Stimulated activated naive CD8-positive, alpha-beta T cell treated with anti-CD3 and anti-CD28 coated beads, Interleukin-15, Interleukin-2, amounts not matched to agents 100 ng/mL and 50 ng/mL, for 24 hours (primary cell): ENCODE measurements at regions not wholly inside any gene's neighbourhood (a gene's known extent, or its start where the extent isn't known, plus 50 kb on each side); places are given as distances from the start of the nearest gene placed in this dataset.
"Not testable (repeated sequence)": the region's sequence is repeated elsewhere in the genome, so short reads cannot be mapped to it uniquely, and the experiment has no call there.

Source experiments
- H3K27ac Mint-ChIP-seq: one replicate; pipeline ENCODE4 v1.8.0; 2021; ENCODE audit warnings: mild to moderate bottlenecking, mixed read lengths
- H3K27me3 Mint-ChIP-seq: one replicate; pipeline ENCODE4 v1.8.0; 2021; ENCODE audit warnings: mixed read lengths
- H3K36me3 Mint-ChIP-seq: one replicate; pipeline ENCODE4 v1.8.0; 2021; ENCODE audit warnings: low read depth, mixed read lengths
- H3K4me1 Mint-ChIP-seq: one replicate; pipeline ENCODE4 v1.8.0; 2021; ENCODE audit warnings: low read depth, mixed read lengths
- H3K4me3 Mint-ChIP-seq: one replicate; pipeline ENCODE4 v1.8.0; 2021; ENCODE audit warnings: mild to moderate bottlenecking, mixed read lengths
- H3K9me3 Mint-ChIP-seq: one replicate; pipeline ENCODE4 v1.8.0; 2021; ENCODE audit warnings: mixed read lengths

GRCh38 chr6:134814076-134814695, 135.7 kb downstream of the ALDH8A1 start:
- Mint-ChIP-seq H3K36me3 (no peaks in the 10 kb centered on the region), H3K9me3 (no peaks in the 10 kb centered on the region), H3K27ac (no peak overlapping the region), H3K27me3 (no peaks in the 10 kb centered on the region), H3K4me3 (no peak overlapping the region), H3K4me1 (no peaks in the 10 kb centered on the region)

- H3K27ac Mint-ChIP-seq: no peak overlapping the region
- no peaks in the 10 kb centered on the region for H3K4me1 Mint-ChIP-seq
- H3K36me3 Mint-ChIP-seq: no peaks in the 10 kb centered on the region
- no peaks in the 10 kb centered on the region for H3K9me3 Mint-ChIP-seq
- no peak overlapping the region for H3K4me3 Mint-ChIP-seq
- H3K27me3 Mint-ChIP-seq: no peaks in the 10 kb centered on the region
Measured at GRCh38 chr6:134813146-134813545, 136.8 kb downstream of the ALDH8A1 start.

DNA sequence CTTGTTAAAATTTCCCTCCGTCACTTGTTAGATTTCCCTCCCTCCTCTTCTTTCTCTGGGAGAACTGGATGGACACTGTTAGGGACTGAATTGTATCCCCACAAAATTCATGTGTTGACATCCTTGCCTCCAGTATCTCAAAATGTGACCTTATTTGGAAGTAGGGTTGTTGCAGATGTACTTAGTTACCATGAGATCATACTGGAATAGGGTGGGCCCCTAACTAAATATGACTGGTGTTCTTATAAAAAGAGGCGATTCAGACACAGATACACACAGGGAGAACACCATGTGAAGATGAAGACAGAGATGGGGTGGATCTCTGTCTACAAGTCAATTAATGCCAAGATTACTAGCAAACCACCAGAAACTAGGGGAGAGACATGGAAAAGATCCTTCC, 139.5 kb downstream of the ALDH8A1 start:
- Mint-ChIP-seq H3K9me3 (no peaks in the 10 kb centered on the region), H3K4me1 (no peaks in the 10 kb centered on the region), H3K27ac (no peak overlapping the region), H3K36me3 (no peaks in the 10 kb centered on the region), H3K4me3 (no peak overlapping the region), H3K27me3 (no peaks in the 10 kb centered on the region)

DNA sequence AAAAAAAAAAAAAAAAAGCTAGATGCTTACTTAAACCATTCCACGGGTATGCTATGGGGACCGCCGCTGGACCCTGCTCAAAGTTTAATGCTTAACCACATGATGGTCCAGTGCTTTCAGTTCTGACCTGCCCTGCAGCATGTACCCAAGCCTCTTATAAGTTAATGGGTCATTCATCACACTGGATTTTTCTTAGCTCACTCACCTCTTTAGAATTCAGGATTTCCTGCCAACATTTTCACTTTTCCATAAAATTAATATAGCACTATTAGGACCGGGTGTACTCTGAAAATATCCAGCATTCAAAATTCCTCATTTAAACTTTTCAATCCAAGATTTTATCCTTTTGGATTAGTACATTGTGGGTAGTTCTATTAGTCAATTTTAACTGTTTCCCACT, 140.8 kb downstream of the ALDH8A1 start:
- H3K27ac Mint-ChIP-seq: no peak overlapping the region
- H3K36me3 Mint-ChIP-seq: no peaks in the 10 kb centered on the region
- H3K4me1 Mint-ChIP-seq: no peaks in the 10 kb centered on the region
- H3K9me3 Mint-ChIP-seq: no peaks in the 10 kb centered on the region
- H3K27me3 Mint-ChIP-seq: no peaks in the 10 kb centered on the region
- H3K4me3 Mint-ChIP-seq: no peak overlapping the region

GRCh38 chr6:134806180-134806798, 143.6 kb downstream of the ALDH8A1 start:
- Mint-ChIP-seq H3K36me3 (no peaks in the 10 kb centered on the region), H3K9me3 (no peaks in the 10 kb centered on the region), H3K27me3 (no peaks in the 10 kb centered on the region), H3K27ac (no peak overlapping the region), H3K4me3 (no peak overlapping the region), H3K4me1 (no peaks in the 10 kb centered on the region)

DNA sequence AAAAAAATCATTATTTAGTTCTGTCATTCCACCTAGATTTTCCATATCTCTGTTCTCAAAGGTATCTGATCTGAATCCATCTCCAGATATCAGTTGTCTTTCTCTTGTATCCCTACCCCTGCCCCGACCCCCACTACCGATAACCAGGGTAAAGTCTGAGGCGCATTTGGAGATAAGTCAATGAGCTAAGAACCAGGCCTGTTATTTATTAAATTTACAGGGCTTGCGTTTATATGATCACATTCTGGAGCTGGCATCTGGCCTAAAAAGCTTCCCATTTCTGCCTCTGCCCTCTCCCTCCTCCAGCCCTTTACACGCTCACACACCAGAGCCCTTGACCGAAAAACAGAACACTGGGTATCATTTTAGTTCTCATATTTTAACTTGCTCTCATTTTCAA, 144.7 kb downstream of the ALDH8A1 start:
- Mint-ChIP-seq H3K27me3 (no peaks in the 10 kb centered on the region), H3K4me3 (no peak overlapping the region), H3K9me3 (no peaks in the 10 kb centered on the region), H3K36me3 (no peaks in the 10 kb centered on the region), H3K4me1 (no peaks in the 10 kb centered on the region), H3K27ac (no peak overlapping the region)

GRCh38 chr6:134804311-134804710, 145.6 kb downstream of the ALDH8A1 start:
- H3K27me3 Mint-ChIP-seq: not testable (repeated sequence)

DNA sequence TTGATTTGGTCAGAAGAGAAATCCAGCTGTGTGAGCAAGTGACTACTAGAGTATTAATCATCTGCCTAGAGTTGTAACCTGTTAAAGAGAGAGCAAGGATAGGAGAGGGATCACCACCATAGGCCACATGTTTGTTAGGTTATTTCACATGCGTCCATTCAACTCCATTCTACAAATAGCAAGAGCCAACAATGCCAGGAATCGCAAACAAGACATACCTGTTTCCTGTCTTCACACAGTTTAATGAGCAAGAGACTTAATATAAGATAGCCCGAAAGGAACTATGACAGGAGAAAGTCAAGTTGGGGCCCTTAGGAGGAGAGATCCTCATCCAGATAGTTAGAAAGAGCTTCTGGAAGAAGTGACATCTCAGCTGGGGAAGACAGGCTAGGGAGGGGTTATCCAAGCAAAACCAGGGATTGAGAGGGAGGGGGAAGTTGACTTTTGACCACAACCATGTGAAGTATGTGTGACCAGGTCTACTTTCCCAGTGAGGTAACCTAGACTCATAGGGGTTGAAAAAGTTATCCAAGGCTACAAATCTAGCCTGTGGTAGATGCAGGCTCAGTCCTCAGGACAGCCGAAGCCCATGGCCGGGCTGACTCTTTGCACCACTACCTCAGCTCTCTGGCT, 147.4 kb downstream of the ALDH8A1 start:
- Mint-ChIP-seq H3K4me1 (no peaks in the 10 kb centered on the region), H3K4me3 (no peak overlapping the region), H3K27me3 (no peaks in the 10 kb centered on the region), H3K36me3 (no peaks in the 10 kb centered on the region), H3K9me3 (no peaks in the 10 kb centered on the region), H3K27ac (no peak overlapping the region)

More at GRCh38 chr6:134804311-134804710, 145.6 kb downstream of the ALDH8A1 start:
- H3K9me3 Mint-ChIP-seq, H3K27ac Mint-ChIP-seq, H3K4me3 Mint-ChIP-seq, H3K4me1 Mint-ChIP-seq, H3K36me3 Mint-ChIP-seq: not testable (repeated sequence)

GRCh38 chr6:134797400-134798113, 152.3 kb downstream of the ALDH8A1 start:
- Mint-ChIP-seq H3K36me3 (no peaks in the 10 kb centered on the region), H3K27me3 (no peaks in the 10 kb centered on the region), H3K4me3 (no peak overlapping the region), H3K9me3 (no peaks in the 10 kb centered on the region), H3K4me1 (no peaks in the 10 kb centered on the region), H3K27ac (no peak overlapping the region)

DNA sequence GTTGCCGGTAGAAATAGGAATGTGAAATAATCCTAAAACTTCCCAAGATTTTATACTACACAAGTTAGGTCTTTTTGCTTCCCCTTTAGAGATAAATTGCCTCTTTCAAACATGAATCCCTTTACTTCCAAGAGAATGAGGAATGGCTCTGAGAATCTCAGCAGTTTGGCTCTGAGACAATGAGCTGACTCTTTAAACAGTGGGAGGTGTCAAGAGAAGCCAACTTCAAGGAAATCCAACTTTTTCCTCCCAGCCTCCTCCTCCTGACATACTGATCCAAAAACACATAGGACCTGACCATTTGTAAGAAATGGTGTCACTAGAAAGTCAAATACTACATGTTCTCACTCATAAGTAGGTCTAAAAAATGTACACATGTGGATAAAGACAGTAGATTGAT, 154.2 kb downstream of the ALDH8A1 start:
- H3K9me3 Mint-ChIP-seq: peaks cover 12% of the 10 kb centered on the region
- peaks cover 5% of the 10 kb centered on the region for H3K27me3 Mint-ChIP-seq

GRCh38 chr6:134795001-134795400, 154.9 kb downstream of the ALDH8A1 start:
- no peak overlapping the region for H3K4me3 Mint-ChIP-seq
- H3K27ac Mint-ChIP-seq: no peak overlapping the region
- H3K9me3 Mint-ChIP-seq: peaks cover 17% of the 10 kb centered on the region
- H3K36me3 Mint-ChIP-seq: peaks cover 4% of the 10 kb centered on the region
- H3K27me3 Mint-ChIP-seq: peaks cover 5% of the 10 kb centered on the region
- no peaks in the 10 kb centered on the region for H3K4me1 Mint-ChIP-seq

More for the DNA sequence above, 154.2 kb downstream of the ALDH8A1 start:
- Mint-ChIP-seq H3K36me3 (peaks cover 4% of the 10 kb centered on the region), H3K4me1 (no peaks in the 10 kb centered on the region), H3K4me3 (no peak overlapping the region), H3K27ac (no peak overlapping the region)

GRCh38 chr6:134791243-134791843, 158.6 kb downstream of the ALDH8A1 start:
- not testable (repeated sequence) for H3K27ac Mint-ChIP-seq, H3K4me1 Mint-ChIP-seq, H3K27me3 Mint-ChIP-seq, H3K36me3 Mint-ChIP-seq, H3K4me3 Mint-ChIP-seq
- H3K9me3 Mint-ChIP-seq: peaks cover 17% of the 10 kb centered on the region

DNA sequence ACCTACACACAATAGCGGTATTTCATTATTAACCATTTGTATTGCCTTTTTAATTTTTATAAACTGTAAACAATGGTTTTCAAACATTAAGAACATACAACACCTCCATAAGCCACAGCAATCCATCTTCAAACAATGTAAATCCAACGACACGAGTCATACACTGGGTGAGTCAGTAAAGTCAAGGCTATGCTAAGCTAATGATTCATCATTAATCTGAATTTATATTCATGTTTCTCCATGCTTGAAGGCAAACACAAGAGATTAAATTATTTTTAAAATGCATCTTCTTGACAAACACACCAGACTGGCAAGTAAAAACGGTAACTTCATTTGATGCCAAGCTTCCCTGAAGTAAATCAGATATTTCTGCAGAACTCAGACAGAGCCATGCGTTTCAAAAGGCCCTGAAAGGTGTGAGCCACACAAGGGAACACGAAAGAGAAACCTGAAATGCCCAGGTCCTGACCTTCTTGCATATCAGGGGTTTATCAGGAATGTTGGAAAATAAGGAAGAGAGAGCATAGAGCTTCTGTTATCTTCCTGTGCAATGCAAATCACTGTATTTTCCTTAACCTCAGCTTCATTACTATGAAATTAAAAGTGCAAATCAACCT, 162.5 kb downstream of the ALDH8A1 start:
- Mint-ChIP-seq H3K4me1 (no peaks in the 10 kb centered on the region), H3K27ac (no peak overlapping the region), H3K9me3 (peaks cover 17% of the 10 kb centered on the region), H3K27me3 (peaks cover 9% of the 10 kb centered on the region), H3K4me3 (no peak overlapping the region), H3K36me3 (peaks cover 4% of the 10 kb centered on the region)

DNA sequence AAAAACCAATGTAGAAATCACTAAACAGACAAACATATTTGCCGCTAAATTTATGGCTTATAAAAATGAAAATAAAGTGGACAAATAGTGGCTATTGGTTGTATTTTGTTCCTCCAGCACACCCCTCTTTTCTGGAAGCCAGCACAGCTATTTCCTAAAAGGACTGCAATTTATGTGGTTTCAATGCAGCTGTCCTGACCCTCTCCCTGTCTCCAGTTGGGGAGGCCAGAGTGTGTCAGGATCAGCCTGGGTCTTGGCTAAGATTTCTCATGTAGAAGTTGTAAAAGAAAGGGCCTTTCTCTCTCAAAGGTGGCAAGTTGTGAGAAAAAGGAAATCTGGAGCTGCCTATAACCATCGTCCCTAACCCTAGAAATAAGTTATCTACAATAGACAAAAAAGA, 165.6 kb downstream of the ALDH8A1 start:
- H3K36me3 Mint-ChIP-seq: no peaks in the 10 kb centered on the region

More for the DNA sequence above, 165.6 kb downstream of the ALDH8A1 start:
- Mint-ChIP-seq H3K27ac (no peak overlapping the region), H3K27me3 (peaks cover 4% of the 10 kb centered on the region), H3K4me3 (no peak overlapping the region), H3K4me1 (no peaks in the 10 kb centered on the region), H3K9me3 (peaks cover under 1% of the 10 kb centered on the region)
